HL-60 (cell line): ENCODE measurements at regions not wholly inside any gene's neighbourhood (a gene's known extent, or its start where the extent isn't known, plus 50 kb on each side); places are given as distances from the start of the nearest gene placed in this dataset.
A peak's percentile ranks its signal among the peaks of the same experiment; 100 is the strongest.

ENCODE experiments used
- DNase-seq, 2 experiments: peaks; one replicate each; pipeline ENCODE4 v3.0.0-alpha.2; 2010 to 2020; ENCODE audit warnings: low read depth in 1 of 2, low spot score in 1 of 2
- H3K27ac ChIP-seq: fragments of 250-450 bp; sonication (Bioruptor Pico); replicated peaks from 2 replicates; pipeline ENCODE4 v1.5.1; 2020; ENCODE audit warnings: mild to moderate bottlenecking, moderate library complexity
- H3K27me3 ChIP-seq: fragments of 250-450 bp; sonication (Bioruptor Pico); 2 replicates; pipeline ENCODE4 v1.5.1; 2021; ENCODE audit warnings: mild to moderate bottlenecking, moderate library complexity; ENCODE audit not compliant: insufficient read depth, poor library complexity, severe bottlenecking
- H3K4me3 ChIP-seq: replicated peaks from 2 replicates; pipeline ENCODE4 v1.5.1; 2011; ENCODE audit warnings: mild to moderate bottlenecking, control low read depth, low read length; ENCODE audit not compliant: insufficient read depth
- CTCF ChIP-seq: IDR thresholded peaks from one replicate; pipeline ENCODE4 v1.5.1; 2011; ENCODE audit warnings: low read length, control low read depth, inconsistent platforms; ENCODE audit not compliant: insufficient read depth
- GABPA ChIP-seq: IDR thresholded peaks from 2 replicates; pipeline ENCODE4 v1.6.1; 2012; ENCODE audit warnings: low read depth
- POLR2AphosphoS5 ChIP-seq: IDR thresholded peaks from 2 replicates; pipeline ENCODE4 v1.6.1; 2012; ENCODE audit warnings: low read depth
- REST ChIP-seq: IDR thresholded peaks from 2 replicates; pipeline ENCODE4 v1.6.1; 2012; ENCODE audit warnings: low read depth; ENCODE audit not compliant: insufficient replicate concordance
- SPI1 ChIP-seq: IDR thresholded peaks from 2 replicates; pipeline ENCODE4 v1.6.1; 2012; ENCODE audit warnings: low read depth, mild to moderate bottlenecking, borderline replicate concordance

DNA sequence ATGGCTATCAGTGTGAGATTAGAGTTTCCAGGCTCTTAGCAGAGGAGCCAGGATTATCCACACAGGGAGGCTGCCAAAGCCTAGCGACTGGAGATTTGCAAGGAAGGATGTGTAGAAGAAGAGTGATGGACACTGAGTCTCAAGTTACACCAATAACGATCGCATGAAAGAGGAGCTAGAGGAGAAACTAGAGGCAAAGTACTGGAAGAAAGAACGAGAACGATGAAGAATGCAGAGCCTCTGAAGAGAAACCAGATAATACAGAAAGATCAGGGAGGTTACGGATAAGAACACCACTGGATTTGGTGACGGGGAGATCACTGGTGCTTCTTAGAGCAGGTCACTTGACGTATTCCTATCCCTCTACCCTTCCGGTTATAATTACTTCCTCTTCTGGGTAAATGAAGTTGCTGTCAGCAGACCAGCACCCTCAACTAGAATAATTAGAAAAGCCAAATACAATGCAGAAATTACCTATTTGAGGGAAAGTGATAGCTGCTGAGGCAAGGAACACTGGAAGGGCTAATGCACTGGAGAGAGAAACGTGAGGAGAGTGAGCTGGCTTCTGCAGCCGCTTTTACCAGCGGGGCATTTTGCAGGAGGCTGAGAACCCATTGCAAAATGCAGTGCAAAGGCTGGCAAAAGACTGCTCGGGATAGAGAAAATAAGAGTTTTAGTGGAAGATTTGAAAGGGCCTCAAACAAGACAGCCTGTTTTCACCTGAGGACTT is 93.1 kb upstream of the HIF1A start:
- TF ChIP-seq POLR2AphosphoS5, result peak; percentile 25; the same call in 1 of the 2 replicates
- no peak for TF ChIP-seq GABPA
- no peak for TF ChIP-seq SPI1
- H3K4me3 ChIP-seq, result no peak overlapping the region; the same call in 1 of the 2 replicates
- DNase-seq, result peak; percentile 36 to 61
- no peaks in the 10 kb centered on the region for H3K27me3 ChIP-seq
- H3K27ac ChIP-seq, result peak overlapping the region; percentile 72

DNA sequence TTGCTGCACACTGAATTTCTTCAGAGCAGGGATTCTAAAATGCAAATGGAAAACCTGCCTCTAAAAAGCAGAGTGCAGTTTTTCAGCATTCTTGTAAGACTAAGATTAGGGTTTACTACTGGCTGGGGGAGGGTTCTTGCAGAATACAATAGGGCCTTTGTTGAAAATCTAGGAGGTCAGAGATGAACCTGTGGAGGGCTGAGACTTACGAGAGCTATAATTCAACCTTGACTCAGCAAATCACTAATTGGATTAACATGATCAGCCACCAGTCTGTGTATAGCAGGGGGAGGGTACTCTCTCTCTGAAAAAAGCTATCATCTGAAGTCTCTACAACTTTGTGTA is 92.6 kb upstream of the HIF1A start:
- Histone ChIP-seq H3K27me3 (no peaks in the 10 kb centered on the region), H3K27ac (peak overlapping the region; percentile 72), H3K4me3 (no peak overlapping the region)
- DNase-seq, result no peak
- TF ChIP-seq SPI1 (no peak), POLR2AphosphoS5 (no peak), CTCF (no peak), GABPA (no peak), REST (no peak)

GRCh38 chr14:61603736-61604135 is 91.6 kb upstream of the HIF1A start:
- Histone ChIP-seq H3K27ac (peak overlapping the region; percentile 72), H3K27me3 (no peaks in the 10 kb centered on the region), H3K4me3 (no peak overlapping the region)
- peak; percentile 11 to 31 for DNase-seq
- TF ChIP-seq CTCF (no peak), REST (no peak), SPI1 (no peak), GABPA (no peak), POLR2AphosphoS5 (no peak)

DNA sequence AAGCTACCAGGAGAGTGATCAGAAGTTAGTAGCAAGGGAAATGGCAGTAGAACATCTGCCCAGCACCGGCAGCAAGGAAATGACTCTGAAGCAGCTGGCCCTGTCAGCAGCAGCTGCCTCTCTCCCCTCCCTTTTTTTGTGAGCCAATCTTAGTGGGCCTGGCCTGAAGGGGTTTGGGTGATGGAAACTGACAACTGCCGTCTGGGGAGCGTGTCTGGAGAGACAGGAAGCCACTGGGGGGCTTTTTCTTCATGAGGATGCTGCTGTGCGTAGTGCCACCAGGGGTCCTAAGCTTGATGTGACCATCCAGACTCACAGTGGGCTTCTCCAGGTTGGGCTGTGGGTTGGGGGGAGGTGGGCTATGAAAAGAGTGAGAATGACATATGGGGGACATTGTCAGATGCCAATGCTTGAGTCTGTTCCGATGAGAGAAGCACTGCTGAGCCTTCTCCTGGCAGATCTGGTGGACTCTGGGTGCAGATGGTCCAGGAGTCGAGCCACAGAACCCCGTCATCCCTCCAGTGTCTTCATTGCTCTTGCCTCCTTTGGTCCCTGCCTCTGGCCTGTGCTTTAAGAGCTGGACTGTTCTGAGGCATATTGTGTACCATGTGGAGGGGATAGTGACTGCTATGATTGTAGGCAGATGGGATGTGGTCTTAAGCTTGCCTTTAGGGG is 87.6 kb upstream of the HIF1A start:
- no peaks in the 10 kb centered on the region for H3K27me3 ChIP-seq
- no peak overlapping the region for H3K4me3 ChIP-seq
- TF ChIP-seq REST, result no peak
- TF ChIP-seq CTCF, result no peak
- no peak for TF ChIP-seq GABPA
- TF ChIP-seq POLR2AphosphoS5, result no peak
- TF ChIP-seq SPI1, result no peak
- no peak for DNase-seq
- no peak overlapping the region for H3K27ac ChIP-seq
